HepG2 (cell line): ENCODE measurements at regions not wholly inside any gene's neighbourhood (a gene's known extent, or its start where the extent isn't known, plus 50 kb on each side); places are given as distances from the start of the nearest gene placed in this dataset.

ENCODE experiments used
- ATAC-seq: fragments of 200-7000 bp; cut with Tn5 transposase; 3 replicates; pipeline ENCODE4 v1.9.1; 2020; ENCODE audit warnings: mild to moderate bottlenecking, moderate library complexity
- BruUV-seq: library from RNA; stranded (reverse); fragments of 400-500 nt; replicated peaks from 2 replicates; lab custom pipeline; 2021; lab: Mats Ljungman, UMichigan
- CTCF ChIA-PET: fragments of 300-600 bp; formaldehyde crosslinking; extraction: SDS; loops from one replicate; lab custom pipeline; 2021; ENCODE audit warnings: low total read pairs, inconsistent platforms, low intra/inter-chr PET ratio; lab: Yijun Ruan, JAX
- POLR2A ChIA-PET: fragments of 350-600 bp; sonication (Branson Sonifier 250); formaldehyde crosslinking; loops from one replicate; lab custom pipeline; 2020; ENCODE audit warnings: antibody characterized with exemption, inconsistent platforms; lab: Yijun Ruan, JAX
- DNase-seq: peaks from one replicate; pipeline ENCODE4 v3.0.0-alpha.2; 2015; ENCODE audit warnings: low spot score
- FAIRE-seq: peaks from 3 replicates; lab custom pipeline; 2011; peaks lifted over from hg19 to GRCh38; lab: Jason Lieb, UNC
- H2AFZ ChIP-seq: one replicate; pipeline ENCODE4 v1.6.1; 2011; ENCODE audit warnings: low read length, inconsistent platforms
- H3K27ac ChIP-seq: fragments of 300-600 bp; 3 replicates; pipeline ENCODE4 v1.8.0; 2011; ENCODE audit warnings: mixed run types, mild to moderate bottlenecking, mixed read lengths, low read length, inconsistent platforms; ENCODE audit not compliant: insufficient read depth; ENCODE audit errors: extremely low read length
- H3K27me3 ChIP-seq, 2 experiments: fragments of 200-600 bp in 1 of 2; 2 replicates in 1 of 2; 3 replicates in 1 of 2; pipeline versions ENCODE4 v1.6.0 to v1.8.0; 2011; ENCODE audit warnings: low read length in 2 of 2, mild to moderate bottlenecking in 2 of 2, moderate library complexity in 2 of 2, inconsistent platforms in 1 of 2; ENCODE audit not compliant: insufficient read depth in 2 of 2, control insufficient read depth in 1 of 2
- H3K36me3 ChIP-seq, 2 experiments: fragments of 200-600 bp in 1 of 2; replicated peaks in 1 of 2; 2 replicates in 1 of 2; 3 replicates in 1 of 2; pipeline versions ENCODE4 v1.5.1 to v1.8.0; 2011; ENCODE audit warnings: low read length in 2 of 2, inconsistent platforms in 1 of 2; ENCODE audit not compliant: insufficient read depth in 2 of 2, control insufficient read depth in 1 of 2
- H3K4me1 ChIP-seq: 2 replicates; pipeline ENCODE4 v1.5.1; 2012; ENCODE audit warnings: low read length, inconsistent platforms; ENCODE audit not compliant: insufficient read depth
- H3K4me2 ChIP-seq: 2 replicates; pipeline ENCODE4 v1.6.0; 2011; ENCODE audit warnings: low read depth, low read length, inconsistent platforms
- H3K4me3 ChIP-seq, 3 experiments: fragments of 200-600 bp in 1 of 3; sonication (generic), shearing (Covaris generic) in 1 of 3; replicated peaks in 1 of 3; 2 replicates each; pipeline ENCODE4 v1.5.1; 2011 to 2016; ENCODE audit warnings: low read length in 3 of 3, inconsistent platforms in 2 of 3, low read depth in 2 of 3, mild to moderate bottlenecking in 2 of 3, control low read depth in 1 of 3, mixed read lengths in 1 of 3; ENCODE audit not compliant: insufficient read depth in 1 of 3
- H3K79me2 ChIP-seq: one replicate; pipeline ENCODE4 v1.6.1; 2011; ENCODE audit warnings: low read length, inconsistent platforms; ENCODE audit not compliant: insufficient read depth
- H3K9ac ChIP-seq: 2 replicates; pipeline ENCODE4 v1.6.0; 2011; ENCODE audit warnings: mild to moderate bottlenecking, low read depth, low read length, inconsistent platforms; ENCODE audit not compliant: insufficient read depth
- H3K9me3 ChIP-seq: 2 replicates; pipeline ENCODE4 v1.5.1; 2012; ENCODE audit warnings: mild to moderate bottlenecking, low read length
- H4K20me1 ChIP-seq: 2 replicates; pipeline ENCODE4 v1.6.0; 2011; ENCODE audit warnings: inconsistent platforms, mild to moderate bottlenecking, low read length, moderate library complexity; ENCODE audit not compliant: insufficient read depth
- PBX2 ChIP-seq: IDR thresholded peaks from 2 replicates; pipeline ENCODE4 v1.6.1; 2016; ENCODE audit warnings: control low read depth
- REST ChIP-seq, 2 experiments: IDR thresholded peaks; 2 replicates each; pipeline ENCODE4 v1.6.1; 2011 to 2012; ENCODE audit warnings: low read length in 2 of 2, borderline replicate concordance in 1 of 2, low read depth in 1 of 2, mild to moderate bottlenecking in 1 of 2, moderate library complexity in 1 of 2
- ZNF564 ChIP-seq: sonication (generic); formaldehyde crosslinking; IDR thresholded peaks from 2 replicates; pipeline ENCODE4 v1.8.1; 2023; ENCODE audit warnings: mild to moderate bottlenecking, missing genetic modification reagents
- WGBS: methylation state at CpG from one replicate; pipeline ENCODE4 v1.1.6; 2017; ENCODE audit warnings: low lambda C conversion rate; 5-methylcytosine and 5-hydroxymethylcytosine counted together
- in situ Hi-C: cut with HindIII; loops from 2 replicates; pipeline ENCODE4 v1.10.0; 2017; ENCODE audit warnings: low pct_unique_long_range_greater_than_20kb; ENCODE audit not compliant: extremely low pct_ligation_motif_present
- intact Hi-C: fragments of 100-400 bp; cut with micrococcal nuclease; formaldehyde crosslinking; loops from one replicate; pipeline ENCODE4 v1.10.0; 2022; ENCODE audit not compliant: unreplicated experiment

- Histone ChIP-seq H3K4me1 (peaks cover 43% of the 10 kb centered on the region), H3K79me2 (no peaks in the 10 kb centered on the region), H3K9ac (no peak overlapping the region), H3K27me3 (no peaks in the 10 kb centered on the region), H4K20me1 (no peaks in the 10 kb centered on the region), H3K4me2 (no peak overlapping the region), H2AFZ (no peak overlapping the region), H3K4me3 (no peak overlapping the region), H3K36me3 (no peaks in the 10 kb centered on the region), H3K9me3 (no peaks in the 10 kb centered on the region), H3K27ac (no peak overlapping the region)
- intact Hi-C loops = loop anchor here (5.0 kb wide), 1 partner anchor 105 kb away; no protein-coding TSS in a partner anchor
- no TSS peak for BruUV-seq
- in situ Hi-C loops = no loop called here
- DNase-seq (peak; percentile 9), FAIRE-seq (no peak), ATAC-seq (no peak)
- CTCF ChIA-PET = no interaction called here
- POLR2A ChIA-PET = no interaction called here
- 0 out of 4 replicates have a peak, but pooled peaks of 1 of the 2 experiments have one; percentile 14 for TF ChIP-seq REST (IDR thresholded peaks at IDR 0.05; ENCODE audit: borderline replicate concordance in 1 of 2, low read depth in 1 of 2, low read length in 2 of 2)
- no peak for TF ChIP-seq PBX2 (CRISPR knock-in tag)
- no peak for TF ChIP-seq ZNF564
- WGBS = 73% methylated on average over 15 of the region's 15 CpGs
Observed at GRCh38 chr3:182241766-182242488, 530.2 kb downstream of the SOX2 start.
